ENCODE measurements at regions not wholly inside any gene's neighbourhood (a gene's known extent, or its start where the extent isn't known, plus 50 kb on each side); places are given as distances from the start of the nearest gene placed in this dataset.
"Not testable (repeated sequence)": the region's sequence is repeated elsewhere in the genome, so short reads cannot be mapped to it uniquely, and the experiment has no call there.

GRCh38 chr10:36421992-36422391 lies 703.4 kb upstream of the ANKRD30A start:
- in situ Hi-C loops (cut with HindIII; ENCODE audit: low pct_unique_long_range_greater_than_20kb, low sequenced_read_pairs): no loop called here

GRCh38 chr10:36416513-36416912 lies 708.9 kb upstream of the ANKRD30A start:
- no peak for DNase-seq (ENCODE audit: low read depth, low spot score)
- in situ Hi-C loops (cut with HindIII; ENCODE audit: low pct_unique_long_range_greater_than_20kb, low sequenced_read_pairs): no loop called here

More at GRCh38 chr10:36421992-36422391, 703.4 kb upstream of the ANKRD30A start:
- no peak for DNase-seq (ENCODE audit: low read depth, low spot score)

GRCh38 chr10:36412942-36413341 lies 712.5 kb upstream of the ANKRD30A start:
- in situ Hi-C loops (cut with HindIII; ENCODE audit: low pct_unique_long_range_greater_than_20kb, low sequenced_read_pairs): no loop called here
- no peak for DNase-seq (ENCODE audit: low read depth, low spot score)

GRCh38 chr10:36400238-36400637 lies 725.2 kb upstream of the ANKRD30A start:
- DNase-seq (ENCODE audit: low read depth, low spot score); in situ Hi-C loops (cut with HindIII; ENCODE audit: low pct_unique_long_range_greater_than_20kb, low sequenced_read_pairs): not testable (repeated sequence)

- DNase-seq (ENCODE audit: low read depth, low spot score): no peak
- in situ Hi-C loops (cut with HindIII; ENCODE audit: low pct_unique_long_range_greater_than_20kb, low sequenced_read_pairs): no loop called here
Measured at GRCh38 chr10:36393801-36394200, 731.6 kb upstream of the ANKRD30A start.

- in situ Hi-C loops (cut with HindIII; ENCODE audit: low pct_unique_long_range_greater_than_20kb, low sequenced_read_pairs): no loop called here
Measured at GRCh38 chr10:36391405-36391804, 734.0 kb upstream of the ANKRD30A start.

GRCh38 chr10:36390221-36390620 lies 735.2 kb upstream of the ANKRD30A start:
- in situ Hi-C loops (cut with HindIII; ENCODE audit: low pct_unique_long_range_greater_than_20kb, low sequenced_read_pairs): no loop called here

More at GRCh38 chr10:36391405-36391804, 734.0 kb upstream of the ANKRD30A start:
- DNase-seq (ENCODE audit: low read depth, low spot score): peak; percentile 86

GRCh38 chr10:36388166-36388565 lies 737.2 kb upstream of the ANKRD30A start:
- in situ Hi-C loops (cut with HindIII; ENCODE audit: low pct_unique_long_range_greater_than_20kb, low sequenced_read_pairs): no loop called here
- no peak for DNase-seq (ENCODE audit: low read depth, low spot score)

More at GRCh38 chr10:36390221-36390620, 735.2 kb upstream of the ANKRD30A start:
- no peak for DNase-seq (ENCODE audit: low read depth, low spot score)

- no peak for DNase-seq (ENCODE audit: low read depth, low spot score)
- in situ Hi-C loops (cut with HindIII; ENCODE audit: low pct_unique_long_range_greater_than_20kb, low sequenced_read_pairs): no loop called here
Measured at GRCh38 chr10:36385693-36386092, 739.7 kb upstream of the ANKRD30A start.

GRCh38 chr10:36383349-36383748 lies 741.3 kb upstream of the FZD8 start:
- no peak for DNase-seq (ENCODE audit: low read depth, low spot score)
- in situ Hi-C loops (cut with HindIII; ENCODE audit: low pct_unique_long_range_greater_than_20kb, low sequenced_read_pairs): no loop called here

GRCh38 chr10:36381748-36382147 lies 739.7 kb upstream of the FZD8 start:
- peak; percentile 37 for DNase-seq (ENCODE audit: low read depth, low spot score)
- in situ Hi-C loops (cut with HindIII; ENCODE audit: low pct_unique_long_range_greater_than_20kb, low sequenced_read_pairs): no loop called here

GRCh38 chr10:36380538-36380937 lies 738.4 kb upstream of the FZD8 start:
- DNase-seq (ENCODE audit: low read depth, low spot score): no peak
- in situ Hi-C loops (cut with HindIII; ENCODE audit: low pct_unique_long_range_greater_than_20kb, low sequenced_read_pairs): no loop called here

- in situ Hi-C loops (cut with HindIII; ENCODE audit: low pct_unique_long_range_greater_than_20kb, low sequenced_read_pairs): no loop called here
- no peak for DNase-seq (ENCODE audit: low read depth, low spot score)
Measured at GRCh38 chr10:36375107-36375506, 733.0 kb upstream of the FZD8 start.

- in situ Hi-C loops (cut with HindIII; ENCODE audit: low pct_unique_long_range_greater_than_20kb, low sequenced_read_pairs): no loop called here
- no peak for DNase-seq (ENCODE audit: low read depth, low spot score)
Measured at GRCh38 chr10:36373424-36374096, 731.5 kb upstream of the FZD8 start.

GRCh38 chr10:36367362-36367761 lies 725.3 kb upstream of the FZD8 start:
- in situ Hi-C loops (cut with HindIII; ENCODE audit: low pct_unique_long_range_greater_than_20kb, low sequenced_read_pairs): no loop called here
- DNase-seq (ENCODE audit: low read depth, low spot score): no peak

- in situ Hi-C loops (cut with HindIII; ENCODE audit: low pct_unique_long_range_greater_than_20kb, low sequenced_read_pairs): no loop called here
- no peak for DNase-seq (ENCODE audit: low read depth, low spot score)
Measured at GRCh38 chr10:36366843-36367242, 724.7 kb upstream of the FZD8 start.

GRCh38 chr10:36366065-36366464 lies 724.0 kb upstream of the FZD8 start:
- in situ Hi-C loops (cut with HindIII; ENCODE audit: low pct_unique_long_range_greater_than_20kb, low sequenced_read_pairs): no loop called here

GRCh38 chr10:36362257-36362656 lies 720.2 kb upstream of the FZD8 start:
- DNase-seq (ENCODE audit: low read depth, low spot score): no peak
- in situ Hi-C loops (cut with HindIII; ENCODE audit: low pct_unique_long_range_greater_than_20kb, low sequenced_read_pairs): no loop called here

More at GRCh38 chr10:36366065-36366464, 724.0 kb upstream of the FZD8 start:
- no peak for DNase-seq (ENCODE audit: low read depth, low spot score)

- no peak for DNase-seq (ENCODE audit: low read depth, low spot score)
- in situ Hi-C loops (cut with HindIII; ENCODE audit: low pct_unique_long_range_greater_than_20kb, low sequenced_read_pairs): no loop called here
Measured at GRCh38 chr10:36358736-36359135, 716.6 kb upstream of the FZD8 start.

GRCh38 chr10:36354633-36355032 lies 712.5 kb upstream of the FZD8 start:
- DNase-seq (ENCODE audit: low read depth, low spot score): no peak
- in situ Hi-C loops (cut with HindIII; ENCODE audit: low pct_unique_long_range_greater_than_20kb, low sequenced_read_pairs): no loop called here
